Fibroblast of lung (primary cell): ENCODE measurements at regions not wholly inside any gene's neighbourhood (a gene's known extent, or its start where the extent isn't known, plus 50 kb on each side); places are given as distances from the start of the nearest gene placed in this dataset.
A peak's percentile ranks its signal among the peaks of the same experiment; 100 is the strongest.

Source experiments
- DNase-seq, 2 donors: peaks; one replicate each; pipeline versions ENCODE4 v3.0.0 to v3.0.0-alpha.2; 2010; ENCODE audit warnings: low read depth in 2 of 2
- H2AFZ ChIP-seq: 2 replicates; pipeline ENCODE4 v1.5.1; 2012; ENCODE audit warnings: low read length, control low read depth, inconsistent platforms
- H3K27ac ChIP-seq: 2 replicates; pipeline ENCODE4 v1.5.1; 2011; ENCODE audit warnings: low read length, control low read depth; ENCODE audit not compliant: insufficient read depth
- H3K27me3 ChIP-seq: 2 replicates; pipeline ENCODE4 v1.5.1; 2011; ENCODE audit warnings: mild to moderate bottlenecking, low read length; ENCODE audit not compliant: control insufficient read depth, insufficient read depth
- H3K36me3 ChIP-seq: 2 replicates; pipeline ENCODE4 v1.5.1; 2011; ENCODE audit warnings: low read length; ENCODE audit not compliant: control insufficient read depth, insufficient read depth
- H3K4me1 ChIP-seq: 2 replicates; pipeline ENCODE4 v1.5.1; 2011; ENCODE audit warnings: low read length; ENCODE audit not compliant: control insufficient read depth, insufficient read depth; ENCODE audit errors: extremely low read depth
- H3K4me2 ChIP-seq: 2 replicates; pipeline ENCODE4 v1.5.1; 2011; ENCODE audit warnings: low read length, control low read depth; ENCODE audit not compliant: insufficient read depth; ENCODE audit errors: extremely low read depth
- H3K4me3 ChIP-seq, 4 experiments: fragments of 200-600 bp in 1 of 4; sonication (generic) in 1 of 4; replicated peaks in 1 of 4; 2 replicates each; pipeline ENCODE4 v1.5.1; 2011 to 2016; ENCODE audit warnings: low read length in 4 of 4, low read depth in 3 of 4, mild to moderate bottlenecking in 3 of 4, control low read depth in 2 of 4, inconsistent platforms in 1 of 4, mixed read lengths in 1 of 4; ENCODE audit not compliant: insufficient read depth in 1 of 4; ENCODE audit errors: control extremely low read depth in 1 of 4
- H3K79me2 ChIP-seq: 2 replicates; pipeline ENCODE4 v1.5.1; 2012; ENCODE audit warnings: mild to moderate bottlenecking, low read length, inconsistent platforms; ENCODE audit not compliant: control insufficient read depth, insufficient read depth
- H3K9ac ChIP-seq: 2 replicates; pipeline ENCODE4 v1.5.1; 2011; ENCODE audit warnings: mild to moderate bottlenecking, low read length, control low read depth; ENCODE audit not compliant: insufficient read depth
- H3K9me3 ChIP-seq: 2 replicates; pipeline ENCODE4 v1.5.1; 2012; ENCODE audit warnings: low read depth, low read length; ENCODE audit not compliant: control insufficient read depth, insufficient read depth
- H4K20me1 ChIP-seq: 2 replicates; pipeline ENCODE4 v1.5.1; 2011; ENCODE audit warnings: low read length; ENCODE audit not compliant: control insufficient read depth, insufficient read depth; ENCODE audit errors: extremely low read depth
- EZH2 ChIP-seq: IDR thresholded peaks from 2 replicates; pipeline ENCODE4 v1.5.1; 2012; ENCODE audit warnings: low read length, control low read depth, mild to moderate bottlenecking; ENCODE audit errors: missing control alignments
- TF ChIP-seq, protein P1 (sequence below), 2 donors: IDR thresholded peaks in 1 of 2; conservative IDR thresholded peaks in 1 of 2; 1 replicate in 1 of 2; 2 replicates in 1 of 2; pipeline ENCODE4 v1.5.1; 2011 to 2012; ENCODE audit warnings: low read length in 2 of 2, control low read depth in 1 of 2, inconsistent platforms in 1 of 2, low read depth in 1 of 2, mild to moderate bottlenecking in 1 of 2

DNA sequence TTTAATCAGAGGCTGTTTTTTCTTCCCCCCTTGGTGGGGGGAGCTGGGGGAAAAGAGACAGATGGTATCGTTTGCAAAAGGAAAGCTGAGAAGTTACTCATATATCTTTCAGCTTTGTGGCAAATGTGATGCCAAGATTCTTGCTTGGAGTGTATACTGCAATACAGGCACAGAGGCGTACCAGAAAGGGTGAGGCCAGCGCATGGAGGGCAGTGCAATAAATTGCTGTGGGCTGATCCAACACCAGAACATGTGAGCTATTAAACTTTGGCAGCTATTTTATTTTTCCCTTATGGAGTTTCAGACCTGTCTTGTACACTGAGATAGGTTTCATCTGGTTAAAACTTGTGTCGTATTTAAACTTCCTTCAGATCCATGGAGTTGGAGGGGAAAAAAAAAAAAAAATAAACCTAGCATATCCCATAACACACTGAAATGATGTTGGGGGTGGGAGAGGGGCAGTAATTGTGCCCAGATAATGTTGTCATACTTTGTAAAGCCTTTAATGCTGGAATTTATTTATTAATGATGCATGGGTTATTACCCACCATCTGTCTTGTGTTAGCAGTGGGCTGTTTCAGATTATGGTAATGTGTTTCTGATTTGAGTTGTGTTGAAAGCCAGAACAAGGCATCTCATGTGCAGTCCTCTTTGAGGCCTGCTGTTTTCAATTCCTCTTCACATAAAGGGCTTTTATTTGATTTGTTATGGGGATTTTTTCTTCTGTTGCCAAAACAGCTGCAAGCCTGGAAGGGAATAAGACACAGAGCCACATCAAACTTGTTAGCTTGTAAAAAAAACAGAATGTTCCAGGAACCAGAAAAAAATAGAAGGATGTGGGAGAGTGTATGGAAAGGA is 891.3 kb downstream of the TLE1 start:
- DNase-seq = peak; percentile 54 to 90
- no peak overlapping the region for H3K4me2 ChIP-seq
- H2AFZ ChIP-seq = no peak overlapping the region

GRCh38 chr9:80797101-80797829 is 892.1 kb downstream of the TLE1 start:
- Histone ChIP-seq H3K4me1 (peaks cover 2% of the 10 kb centered on the region), H3K27me3 (no peaks in the 10 kb centered on the region), H3K27ac (no peak overlapping the region), H3K79me2 (no peaks in the 10 kb centered on the region), H2AFZ (no peak overlapping the region), H3K4me2 (no peak overlapping the region), H3K9ac (no peak overlapping the region), H3K9me3 (no peaks in the 10 kb centered on the region), H4K20me1 (no peaks in the 10 kb centered on the region), H3K4me3 (no peak overlapping the region), H3K36me3 (no peaks in the 10 kb centered on the region)
- TF ChIP-seq, protein P1, sequence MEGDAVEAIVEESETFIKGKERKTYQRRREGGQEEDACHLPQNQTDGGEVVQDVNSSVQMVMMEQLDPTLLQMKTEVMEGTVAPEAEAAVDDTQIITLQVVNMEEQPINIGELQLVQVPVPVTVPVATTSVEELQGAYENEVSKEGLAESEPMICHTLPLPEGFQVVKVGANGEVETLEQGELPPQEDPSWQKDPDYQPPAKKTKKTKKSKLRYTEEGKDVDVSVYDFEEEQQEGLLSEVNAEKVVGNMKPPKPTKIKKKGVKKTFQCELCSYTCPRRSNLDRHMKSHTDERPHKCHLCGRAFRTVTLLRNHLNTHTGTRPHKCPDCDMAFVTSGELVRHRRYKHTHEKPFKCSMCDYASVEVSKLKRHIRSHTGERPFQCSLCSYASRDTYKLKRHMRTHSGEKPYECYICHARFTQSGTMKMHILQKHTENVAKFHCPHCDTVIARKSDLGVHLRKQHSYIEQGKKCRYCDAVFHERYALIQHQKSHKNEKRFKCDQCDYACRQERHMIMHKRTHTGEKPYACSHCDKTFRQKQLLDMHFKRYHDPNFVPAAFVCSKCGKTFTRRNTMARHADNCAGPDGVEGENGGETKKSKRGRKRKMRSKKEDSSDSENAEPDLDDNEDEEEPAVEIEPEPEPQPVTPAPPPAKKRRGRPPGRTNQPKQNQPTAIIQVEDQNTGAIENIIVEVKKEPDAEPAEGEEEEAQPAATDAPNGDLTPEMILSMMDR (conservative IDR thresholded peaks at IDR 0.05 in 1 of 2, IDR thresholded peaks at IDR 0.05 in 1 of 2; ENCODE audit: low read depth in 1 of 2, low read length in 2 of 2) = no peak
- TF ChIP-seq EZH2 = no peak
- peak in 1 of 2 donors; percentile 27 for DNase-seq

More for the DNA sequence above, 891.3 kb downstream of the TLE1 start:
- Histone ChIP-seq H3K27me3 (no peaks in the 10 kb centered on the region), H3K9me3 (no peaks in the 10 kb centered on the region), H3K4me3 (no peak overlapping the region), H3K4me1 (peaks cover 2% of the 10 kb centered on the region), H3K36me3 (no peaks in the 10 kb centered on the region), H3K79me2 (no peaks in the 10 kb centered on the region), H3K9ac (no peak overlapping the region), H3K27ac (no peak overlapping the region), H4K20me1 (no peaks in the 10 kb centered on the region)
- no peak for TF ChIP-seq EZH2
- TF ChIP-seq, protein P1 (conservative IDR thresholded peaks at IDR 0.05 in 1 of 2, IDR thresholded peaks at IDR 0.05 in 1 of 2; ENCODE audit: low read depth in 1 of 2, low read length in 2 of 2) = no peak

- H3K79me2 ChIP-seq = no peaks in the 10 kb centered on the region
- H3K9me3 ChIP-seq = no peaks in the 10 kb centered on the region
- no peak overlapping the region for H3K27ac ChIP-seq
- no peaks in the 10 kb centered on the region for H3K36me3 ChIP-seq
- peaks cover 2% of the 10 kb centered on the region for H3K4me1 ChIP-seq
- H3K4me3 ChIP-seq = no peak overlapping the region
- TF ChIP-seq EZH2 = no peak
- TF ChIP-seq, protein P1 (conservative IDR thresholded peaks at IDR 0.05 in 1 of 2, IDR thresholded peaks at IDR 0.05 in 1 of 2; ENCODE audit: low read depth in 1 of 2, low read length in 2 of 2) = no peak
- H3K27me3 ChIP-seq = no peaks in the 10 kb centered on the region
- H4K20me1 ChIP-seq = no peaks in the 10 kb centered on the region
- no peak overlapping the region for H3K4me2 ChIP-seq
- no peak for DNase-seq
- H2AFZ ChIP-seq = no peak overlapping the region
- H3K9ac ChIP-seq = no peak overlapping the region
Observed at GRCh38 chr9:80796632-80797031, 892.7 kb downstream of the TLE1 start.
